ENCODE measurements at regions not wholly inside any gene's neighbourhood (a gene's known extent, or its start where the extent isn't known, plus 50 kb on each side); places are given as distances from the start of the nearest gene placed in this dataset.

DNA sequence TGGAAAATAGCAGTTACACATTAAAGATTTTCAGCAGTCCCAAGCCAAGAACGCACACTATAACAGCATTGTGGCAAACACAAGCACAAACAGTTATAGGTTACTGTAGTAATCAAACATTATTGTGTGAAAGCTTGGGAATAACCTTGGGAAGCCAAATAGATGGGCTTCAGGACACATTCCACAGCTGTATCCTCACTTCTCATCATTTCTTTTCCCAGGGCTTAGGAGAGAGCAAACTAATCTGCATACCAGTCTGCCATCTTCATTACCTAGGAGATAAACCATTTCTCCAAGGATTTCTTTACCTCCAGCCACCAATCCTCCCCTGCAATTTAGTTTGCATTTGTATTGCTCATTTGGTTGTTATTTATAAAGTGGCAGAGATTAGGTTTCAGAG is 352.4 kb downstream of the SH2D4B start:
- TF ChIP-seq, protein P1, sequence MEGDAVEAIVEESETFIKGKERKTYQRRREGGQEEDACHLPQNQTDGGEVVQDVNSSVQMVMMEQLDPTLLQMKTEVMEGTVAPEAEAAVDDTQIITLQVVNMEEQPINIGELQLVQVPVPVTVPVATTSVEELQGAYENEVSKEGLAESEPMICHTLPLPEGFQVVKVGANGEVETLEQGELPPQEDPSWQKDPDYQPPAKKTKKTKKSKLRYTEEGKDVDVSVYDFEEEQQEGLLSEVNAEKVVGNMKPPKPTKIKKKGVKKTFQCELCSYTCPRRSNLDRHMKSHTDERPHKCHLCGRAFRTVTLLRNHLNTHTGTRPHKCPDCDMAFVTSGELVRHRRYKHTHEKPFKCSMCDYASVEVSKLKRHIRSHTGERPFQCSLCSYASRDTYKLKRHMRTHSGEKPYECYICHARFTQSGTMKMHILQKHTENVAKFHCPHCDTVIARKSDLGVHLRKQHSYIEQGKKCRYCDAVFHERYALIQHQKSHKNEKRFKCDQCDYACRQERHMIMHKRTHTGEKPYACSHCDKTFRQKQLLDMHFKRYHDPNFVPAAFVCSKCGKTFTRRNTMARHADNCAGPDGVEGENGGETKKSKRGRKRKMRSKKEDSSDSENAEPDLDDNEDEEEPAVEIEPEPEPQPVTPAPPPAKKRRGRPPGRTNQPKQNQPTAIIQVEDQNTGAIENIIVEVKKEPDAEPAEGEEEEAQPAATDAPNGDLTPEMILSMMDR (IDR thresholded peaks at IDR 0.05; ENCODE audit: poor library complexity): no peak
- TF ChIP-seq EZH2phosphoT487 (IDR thresholded peaks at IDR 0.05; ENCODE audit: low read depth, severe bottlenecking, unreplicated experiment): no peak
